HG02981 (cell line): ENCODE measurements at regions not wholly inside any gene's neighbourhood (a gene's known extent, or its start where the extent isn't known, plus 50 kb on each side); places are given as distances from the start of the nearest gene placed in this dataset.

Source experiments
- ATAC-seq: cut with Tn5 transposase; IDR thresholded peaks from one replicate; pipeline ENCODE4 v1.9.1; 2021; ENCODE audit warnings: mild to moderate bottlenecking, moderate library complexity; ENCODE audit not compliant: unreplicated experiment

DNA sequence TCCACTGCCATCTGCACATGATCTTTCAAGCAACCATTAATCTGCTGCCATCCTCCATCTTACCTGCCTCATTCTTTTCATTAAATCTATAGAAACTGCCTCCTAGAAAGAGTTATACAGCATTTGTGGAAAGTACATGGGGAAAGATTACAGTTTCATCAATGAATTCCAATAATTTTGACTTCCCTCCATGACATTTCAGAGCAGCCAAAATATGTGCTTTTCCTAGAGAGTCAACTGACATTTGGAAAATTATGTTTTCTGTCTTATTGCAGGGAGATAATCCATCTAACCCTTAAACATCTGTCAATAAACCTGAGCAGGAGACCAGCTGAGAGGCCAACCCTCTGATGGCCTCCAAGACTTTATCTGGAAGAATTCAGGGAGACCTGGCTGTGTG lies 147.0 kb upstream of the CDH5 start:
- no peak for ATAC-seq

DNA sequence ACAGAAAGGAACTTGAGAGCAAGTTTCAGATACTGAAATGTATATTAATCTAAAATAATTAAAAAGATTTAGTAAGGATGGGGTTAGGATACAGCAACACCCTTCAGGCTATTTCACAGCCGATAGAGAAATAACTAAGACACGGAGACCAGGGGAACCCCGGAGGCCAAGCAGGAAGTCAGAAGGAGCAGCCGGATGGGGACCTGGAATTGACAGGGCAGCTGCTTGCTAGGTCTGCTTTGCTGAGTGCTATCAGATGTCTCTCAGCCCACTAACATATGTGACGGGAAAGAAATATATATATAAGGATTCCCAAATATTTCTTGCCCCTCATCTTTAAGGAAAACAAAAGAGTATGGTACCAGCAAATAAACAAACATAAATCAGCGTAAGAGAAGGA lies 154.1 kb upstream of the CDH5 start:
- no peak for ATAC-seq

DNA sequence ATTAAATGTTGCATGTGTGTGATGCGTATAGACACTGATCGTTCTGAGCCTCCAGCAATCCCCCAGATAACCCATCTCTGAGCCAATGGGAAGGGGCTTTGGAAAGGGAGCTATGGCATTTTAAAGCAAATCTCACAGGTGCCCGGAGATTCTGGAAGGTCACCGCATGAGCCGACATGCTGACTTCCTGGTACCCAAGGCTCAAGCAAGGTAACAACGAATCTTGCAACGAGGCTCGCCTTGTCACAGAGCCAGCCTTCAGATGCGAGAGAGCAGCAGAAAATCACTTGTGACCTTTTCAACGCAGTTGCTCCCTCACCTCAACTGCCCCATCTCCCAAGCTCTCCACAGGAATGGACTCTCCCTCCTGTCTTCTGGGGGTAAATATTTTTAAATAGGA lies 154.8 kb upstream of the CDH5 start:
- no peak for ATAC-seq

DNA sequence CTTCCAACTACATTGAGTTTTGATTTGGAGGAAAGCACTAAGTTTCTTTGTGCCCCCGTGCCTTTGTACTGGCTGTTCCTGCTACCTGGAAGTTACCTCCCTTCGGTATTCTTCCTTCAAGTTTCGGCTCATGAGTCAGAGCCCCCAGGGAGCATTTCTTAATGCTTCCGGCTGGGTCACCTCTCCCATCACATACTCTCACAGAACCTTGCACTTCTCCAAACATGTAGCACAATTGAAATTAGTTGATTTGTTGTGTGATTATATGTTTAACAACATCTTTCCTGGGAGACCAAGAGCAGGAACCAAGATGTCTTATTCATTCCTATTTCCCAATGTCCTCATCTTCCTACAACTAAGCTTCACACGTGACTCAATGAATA lies 158.6 kb upstream of the CDH5 start:
- no peak for ATAC-seq

DNA sequence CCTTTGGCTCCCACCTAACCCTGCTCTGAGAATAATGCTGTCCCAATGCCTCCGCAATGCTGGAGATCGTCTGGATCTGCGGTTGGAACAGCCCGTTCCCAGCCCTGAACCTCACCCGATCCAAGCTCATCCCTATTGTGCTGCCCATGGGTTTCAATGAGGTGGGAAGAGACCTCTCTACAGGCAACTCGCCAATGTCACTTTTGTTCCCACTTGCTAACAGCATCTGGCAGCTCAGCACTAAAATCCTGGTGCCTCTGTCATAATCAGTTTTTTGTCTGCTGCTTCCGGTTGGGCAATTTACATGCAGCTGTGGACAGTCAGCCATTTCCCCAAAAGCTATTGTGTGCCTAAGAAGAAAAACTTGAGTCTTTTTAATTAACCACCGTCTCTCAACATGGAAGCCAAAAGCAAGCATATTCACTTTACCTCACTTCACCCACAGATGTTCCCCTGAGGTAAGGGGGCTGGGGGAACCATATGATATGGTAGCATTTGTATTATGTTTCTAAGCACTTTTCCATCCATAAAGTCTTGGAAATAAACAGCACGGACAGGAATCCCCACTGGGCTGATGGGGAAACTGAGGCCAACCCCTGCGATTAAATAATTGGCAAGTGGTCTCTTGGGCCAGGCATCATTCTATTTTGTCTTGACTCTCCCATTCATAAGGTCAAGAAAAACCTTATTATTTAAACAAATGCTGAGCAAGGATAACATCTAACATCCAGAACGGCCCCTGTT lies 159.2 kb upstream of the CDH5 start:
- no peak for ATAC-seq

DNA sequence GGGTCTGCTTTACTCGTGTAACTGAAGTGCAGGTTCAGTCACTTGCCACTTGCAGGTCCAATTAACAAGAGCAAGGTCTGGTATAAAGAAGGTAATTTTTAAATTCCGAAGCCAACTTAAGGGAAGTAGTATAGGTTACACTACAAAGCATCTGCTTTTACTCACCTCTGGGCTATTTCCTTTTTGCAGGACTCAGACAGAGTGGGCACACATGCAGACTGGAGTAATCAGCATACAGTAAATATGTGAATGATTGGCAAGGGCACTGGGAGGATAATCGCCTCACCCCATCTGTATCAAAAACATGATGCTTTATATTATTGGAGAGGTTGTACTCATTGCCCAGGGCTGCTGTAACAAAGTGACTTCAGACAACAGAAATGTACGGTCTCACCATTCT lies 160.1 kb upstream of the CDH5 start:
- ATAC-seq, result no peak

DNA sequence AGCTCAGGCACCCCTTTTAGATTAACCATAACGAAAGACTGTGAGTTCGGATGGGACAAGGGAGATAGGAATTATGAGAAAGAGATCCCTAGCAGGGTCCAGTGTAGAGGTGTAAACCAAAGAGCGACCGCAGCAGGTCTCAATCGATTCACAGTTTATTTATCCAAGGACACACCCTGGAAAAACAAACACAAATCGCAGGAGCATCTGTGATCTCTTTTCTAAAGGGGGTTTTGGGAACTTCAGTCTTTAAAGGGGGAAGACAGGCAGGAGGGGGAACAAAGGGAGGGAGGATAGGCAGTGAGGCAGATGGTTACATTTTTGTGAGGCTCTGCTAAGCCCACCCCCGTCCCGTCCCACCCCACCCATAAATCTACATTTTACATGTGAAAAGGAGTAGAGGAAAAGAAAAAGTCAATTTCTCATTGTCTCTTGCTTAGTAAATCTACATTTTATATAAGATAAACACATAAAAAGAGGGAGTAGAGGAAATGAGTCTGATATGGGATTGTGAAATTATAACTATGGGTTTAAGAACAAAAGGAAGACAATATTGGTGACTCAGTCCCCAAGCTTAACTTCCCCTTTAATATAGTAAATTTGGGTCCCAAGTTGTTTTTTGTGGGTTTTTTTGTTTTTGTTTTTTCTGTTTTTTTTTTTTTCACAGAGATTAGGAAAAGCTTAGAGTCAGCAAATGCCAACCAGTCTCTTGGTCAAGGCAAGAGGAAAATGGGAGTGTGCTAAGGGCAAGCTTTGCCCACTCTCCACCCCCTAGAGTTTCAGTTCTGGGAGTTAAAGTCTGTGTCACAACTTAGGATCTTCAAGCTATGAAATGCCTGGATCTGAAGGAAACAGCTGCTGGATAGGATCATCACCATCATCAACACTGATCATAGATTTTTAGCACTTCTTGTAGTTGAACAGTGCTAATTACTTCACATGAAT lies 160.9 kb upstream of the CDH5 start:
- no peak for ATAC-seq

DNA sequence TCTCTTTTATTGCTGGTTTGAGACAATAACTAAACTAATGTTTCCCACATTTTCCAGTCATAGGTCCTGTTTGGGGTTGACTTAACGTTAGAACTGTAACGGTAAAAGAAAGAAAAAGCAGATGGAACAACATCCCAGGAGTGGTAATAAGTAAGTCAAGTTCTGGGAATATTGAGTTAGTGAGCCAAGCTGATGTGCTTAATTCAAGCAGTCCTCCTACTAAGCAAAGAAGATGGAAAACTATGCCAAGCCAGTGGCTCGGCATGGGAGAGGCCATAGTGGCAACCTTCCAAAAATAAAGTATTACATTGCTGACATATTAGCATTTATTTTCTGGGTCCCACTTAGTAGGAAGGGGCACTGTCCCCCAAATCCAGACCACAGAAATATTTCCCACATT lies 161.7 kb upstream of the CDH5 start:
- no peak for ATAC-seq

DNA sequence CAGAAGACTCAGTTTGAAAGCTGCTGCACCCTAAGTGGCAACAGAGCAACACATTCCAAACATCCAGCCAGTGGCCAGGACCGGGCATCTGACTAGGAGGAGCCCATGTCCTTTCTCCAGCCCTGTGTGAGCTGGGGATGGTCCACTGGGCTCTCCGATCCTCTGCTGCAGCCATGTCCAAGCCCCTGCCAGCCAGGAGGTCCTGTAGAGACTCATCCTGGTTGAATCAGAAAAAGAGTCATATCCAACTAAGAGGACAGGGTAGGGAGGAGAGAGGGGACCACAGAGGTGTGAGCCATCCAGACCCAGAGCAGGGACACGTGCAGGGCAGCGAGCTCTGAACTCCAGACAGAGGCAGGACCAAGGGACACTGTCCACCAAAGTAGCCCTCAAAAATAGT lies 163.0 kb upstream of the CDH5 start:
- ATAC-seq, result no peak

DNA sequence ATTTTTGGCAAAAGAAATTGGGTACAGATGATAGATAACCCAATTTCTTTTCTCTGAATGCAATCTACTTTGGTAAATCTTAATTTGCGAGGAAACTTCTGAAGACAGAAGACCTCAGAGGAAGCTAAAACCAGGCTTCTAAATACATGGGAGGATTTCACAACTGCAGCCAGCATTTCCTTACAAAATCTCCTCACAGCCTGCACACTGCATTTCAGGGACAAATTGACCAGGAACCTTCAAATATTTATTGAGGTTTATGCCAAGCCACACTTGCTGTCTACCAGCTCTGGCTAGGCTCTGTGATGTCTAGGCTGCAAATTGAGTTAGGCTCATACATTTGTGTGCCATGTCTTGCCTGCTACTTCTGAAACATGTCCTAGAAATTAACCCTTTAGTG lies 167.3 kb upstream of the CDH5 start:
- ATAC-seq, result no peak

DNA sequence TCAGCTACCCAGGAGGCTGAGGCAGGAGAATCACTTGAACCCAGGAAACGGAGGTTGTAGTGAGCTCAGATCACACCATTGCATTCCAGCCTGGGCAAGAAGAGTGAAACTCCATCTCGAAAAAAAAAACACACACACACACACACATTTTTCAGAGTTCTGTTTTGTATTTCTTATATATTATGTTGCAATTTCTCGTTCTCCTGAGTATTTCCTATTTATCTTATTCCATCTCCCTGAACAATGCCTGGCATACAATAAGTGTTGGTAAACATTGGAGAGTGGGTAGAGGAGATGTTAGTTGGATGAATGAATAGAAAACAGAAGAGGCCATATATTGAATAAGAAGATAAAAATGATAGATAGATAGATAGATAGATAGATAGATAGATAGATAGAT lies 167.8 kb upstream of the CDH5 start:
- ATAC-seq, result no peak

DNA sequence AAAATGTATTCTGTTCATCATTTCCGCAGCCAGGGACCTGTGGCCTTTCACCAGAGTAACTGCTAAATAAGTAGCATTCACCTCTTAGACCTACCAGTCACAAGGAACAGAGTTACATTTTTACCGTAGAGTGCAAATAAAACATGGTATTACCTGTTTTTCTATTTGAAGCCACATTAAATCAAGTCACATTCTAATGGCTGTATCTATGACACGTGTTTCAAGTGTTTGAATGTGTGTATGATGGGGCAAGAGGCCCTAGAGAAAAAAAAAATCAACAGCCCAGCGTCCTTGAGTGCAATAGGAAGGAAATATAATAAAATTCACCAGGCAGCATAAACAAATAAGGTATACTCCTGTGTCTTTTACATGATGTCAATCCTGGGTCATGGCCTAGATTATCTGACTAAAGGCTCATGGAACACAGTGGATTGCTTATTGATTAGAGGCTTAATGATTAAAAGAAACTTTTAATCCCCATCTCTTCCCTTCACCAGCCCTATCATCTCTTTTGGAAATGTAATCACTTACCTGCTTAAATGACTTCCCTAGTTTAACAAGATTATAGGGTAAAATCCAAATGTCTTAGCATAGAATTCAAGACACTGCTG lies 168.7 kb upstream of the CDH5 start:
- no peak for ATAC-seq

DNA sequence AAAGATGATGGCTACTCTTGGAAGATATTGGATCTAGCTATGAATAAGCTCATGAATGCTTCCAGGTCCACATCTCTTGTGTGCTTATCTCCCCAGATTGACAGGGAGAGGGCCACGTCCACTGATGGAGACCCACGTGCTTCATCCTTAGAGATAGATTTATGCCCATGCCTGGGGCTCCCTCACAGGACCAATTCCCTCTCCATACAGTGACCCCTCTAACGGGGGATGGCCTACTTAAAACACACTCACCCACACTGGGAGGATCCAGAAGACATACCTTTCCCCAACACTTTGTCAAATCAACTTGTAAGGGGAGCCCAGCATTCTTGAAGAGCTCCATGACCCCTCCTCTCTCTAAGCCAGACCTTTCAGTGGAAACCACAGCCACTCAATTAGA lies 169.7 kb upstream of the CDH5 start:
- ATAC-seq, result no peak

DNA sequence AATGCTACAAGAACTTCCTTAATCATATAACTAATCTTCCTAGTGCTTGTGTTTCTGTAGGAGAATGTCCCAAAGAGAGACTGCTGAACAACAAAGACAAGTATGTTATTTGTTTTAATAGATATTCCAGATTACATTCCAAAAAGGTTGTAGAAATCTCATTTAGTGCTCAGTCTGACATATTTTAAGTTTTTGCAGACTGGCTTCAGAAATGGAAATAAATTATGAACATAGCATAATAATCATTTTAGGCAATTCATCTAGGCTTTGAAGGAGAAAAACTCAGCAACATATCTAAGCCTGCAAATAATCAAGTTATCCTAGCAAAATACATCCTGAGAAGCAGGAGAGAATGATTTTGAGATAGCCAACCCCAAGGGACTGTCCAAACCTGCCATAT lies 171.6 kb upstream of the CDH5 start:
- no peak for ATAC-seq

DNA sequence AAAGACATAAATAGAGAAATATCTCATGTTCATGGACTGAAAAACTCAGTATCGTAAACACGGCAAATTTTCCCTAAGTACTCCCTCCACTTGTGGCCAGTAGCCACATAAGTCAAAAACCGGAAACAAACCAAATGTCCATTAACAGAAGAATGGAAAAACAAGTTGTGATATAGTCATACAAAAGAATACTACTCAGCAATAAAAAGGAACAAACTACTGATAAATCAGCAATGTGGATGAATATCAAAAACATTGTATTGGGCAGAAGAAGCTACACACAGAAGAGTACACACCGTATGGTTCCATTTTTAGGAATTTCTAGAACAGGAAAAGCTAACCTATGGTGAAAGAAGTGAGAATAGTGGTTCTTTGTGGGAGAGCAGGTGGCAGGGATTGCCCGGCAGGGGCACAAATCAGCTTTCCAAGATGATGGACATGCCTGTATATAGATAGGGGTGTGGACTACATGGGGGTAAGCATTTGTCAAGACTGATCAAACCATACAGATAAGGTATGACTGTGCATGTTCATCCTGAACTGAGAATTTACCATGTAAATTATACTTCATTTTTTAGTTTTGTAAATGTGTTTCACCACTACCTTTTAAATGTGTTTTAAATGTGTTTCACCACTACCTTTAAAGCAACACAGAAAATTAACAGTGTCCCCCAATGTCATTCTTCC lies 172.8 kb upstream of the CDH5 start:
- ATAC-seq, result no peak

DNA sequence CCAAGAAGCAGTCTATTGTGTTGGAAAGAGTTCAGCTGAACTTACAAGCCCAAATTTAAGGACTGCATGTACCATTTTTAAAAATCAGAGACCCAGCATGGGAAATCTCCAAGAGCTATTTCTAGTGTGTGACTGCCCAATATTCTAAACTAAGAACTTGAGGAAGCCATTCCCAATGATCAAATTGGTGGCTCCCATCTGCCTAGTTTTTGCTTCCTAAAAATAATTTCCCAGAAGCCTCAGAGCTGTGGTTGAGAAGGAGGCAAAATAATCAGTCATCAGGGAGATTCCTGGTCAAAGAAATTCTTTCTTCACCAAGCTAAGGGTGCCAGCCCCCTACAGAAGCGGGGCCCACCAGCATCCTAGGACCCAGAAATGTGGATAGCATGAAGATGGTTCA lies 176.1 kb upstream of the CDH5 start:
- ATAC-seq, result no peak

DNA sequence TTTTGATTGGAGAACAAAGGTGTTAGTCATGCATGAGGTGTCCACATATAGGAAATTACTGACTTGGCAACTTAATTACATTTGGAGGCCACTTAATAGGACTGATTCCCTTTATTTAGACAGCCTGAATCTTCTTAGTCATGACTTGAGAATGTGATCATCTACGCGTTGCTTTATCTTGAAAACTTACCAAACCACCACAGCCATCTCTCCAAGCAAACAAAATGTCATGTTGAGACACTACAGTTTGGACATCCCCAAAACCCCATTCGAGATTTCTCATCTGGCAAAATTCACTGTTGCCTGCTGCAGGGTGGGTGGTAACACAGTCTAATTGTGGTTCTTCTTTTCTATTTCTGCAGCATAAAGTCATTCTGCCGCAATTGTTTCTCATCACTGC lies 176.5 kb upstream of the CDH5 start:
- ATAC-seq, result no peak

DNA sequence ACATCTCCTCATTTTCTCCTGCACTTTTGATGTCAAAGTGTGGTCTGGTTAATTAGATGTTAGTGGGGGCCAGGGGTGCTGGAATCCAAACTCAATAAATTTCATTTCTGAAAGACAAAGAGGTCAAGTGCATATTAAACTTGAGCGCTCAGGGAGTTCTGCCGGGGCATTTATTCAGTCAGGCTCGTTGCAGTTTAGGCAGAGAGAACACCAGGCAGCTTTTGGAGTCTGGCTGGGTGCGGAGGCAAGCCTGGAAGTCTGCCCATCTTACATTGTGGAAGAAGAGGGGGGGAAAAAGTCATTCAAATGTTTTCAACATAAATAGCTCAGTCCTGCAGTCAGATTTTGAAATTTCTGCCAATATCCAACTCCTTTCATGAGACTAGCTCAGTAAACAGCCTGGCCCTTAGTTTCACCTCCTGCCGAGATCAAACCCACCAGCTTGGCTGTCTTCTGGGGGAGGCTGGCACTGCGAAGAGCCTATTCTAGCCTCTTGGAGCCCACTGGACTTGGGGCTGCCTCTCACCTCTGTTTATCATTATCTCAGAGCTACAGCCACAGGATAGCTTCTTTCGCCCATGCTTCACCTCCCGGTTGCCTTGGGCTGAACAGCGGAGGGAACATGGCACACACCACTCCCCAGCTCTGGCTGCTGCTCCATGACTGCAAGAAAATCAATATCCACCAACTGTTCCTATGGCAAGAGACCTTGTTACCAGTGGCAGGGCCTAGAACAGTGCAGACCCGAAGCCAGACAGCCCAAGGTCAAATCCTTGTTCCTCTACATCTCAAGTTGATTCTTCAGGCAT lies 177.4 kb upstream of the CDH5 start:
- ATAC-seq, result no peak

DNA sequence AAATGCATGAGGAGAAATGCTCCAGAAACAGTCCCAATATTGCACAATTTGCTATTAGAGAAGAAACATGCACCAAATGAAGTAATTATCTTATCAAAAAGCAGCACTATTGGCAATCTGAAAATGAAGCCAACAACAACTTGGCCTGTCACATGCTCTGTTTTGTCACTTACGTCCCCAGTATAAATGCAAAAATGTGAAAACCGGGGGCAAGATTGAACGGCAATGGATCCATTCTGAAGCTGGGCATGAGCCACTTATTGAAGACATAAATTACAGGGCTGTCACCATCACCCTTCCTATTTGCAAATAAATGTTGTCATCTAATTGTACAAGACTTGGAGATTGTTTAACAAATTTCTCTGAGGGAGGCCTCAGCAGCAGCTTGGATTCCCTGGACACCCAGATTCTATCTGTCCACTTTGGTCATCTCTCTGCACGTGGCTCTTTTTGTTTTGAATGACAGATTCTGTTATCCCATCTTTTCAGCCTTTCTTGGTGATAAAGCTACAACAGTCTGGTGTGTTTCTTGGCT lies 180.2 kb upstream of the CDH5 start:
- ATAC-seq, result no peak

DNA sequence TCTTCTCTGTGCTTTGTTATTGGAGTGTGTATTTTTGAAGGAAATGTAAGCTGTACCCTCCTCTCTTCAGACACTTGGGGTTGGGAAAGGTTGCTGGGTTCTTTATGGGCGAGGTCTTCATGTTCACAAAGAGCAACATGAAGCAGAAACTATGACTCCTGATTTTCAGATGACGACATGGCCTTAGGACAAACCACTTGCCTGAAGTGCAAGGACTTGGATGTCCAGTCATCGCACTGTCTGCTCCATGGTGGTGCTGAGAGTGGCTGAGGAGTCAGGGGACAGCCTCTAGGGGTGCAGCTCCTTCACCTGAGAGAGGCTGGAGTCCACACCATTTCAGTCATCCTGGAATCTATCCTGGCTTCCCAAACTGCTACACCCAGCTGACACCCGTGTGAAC lies 183.9 kb upstream of the CDH5 start:
- no peak for ATAC-seq
